ENCODE measurements at regions not wholly inside any gene's neighbourhood (a gene's known extent, or its start where the extent isn't known, plus 50 kb on each side); places are given as distances from the start of the nearest gene placed in this dataset.

GRCh38 chr9:99391937-99392594 is 170.0 kb downstream of the SEC61B start:
- in situ Hi-C loops (cut with HindIII; ENCODE audit: low sequenced_read_pairs): loop anchor here (5.0 kb wide), 1 partner anchor 45 kb away; no protein-coding TSS in a partner anchor

DNA sequence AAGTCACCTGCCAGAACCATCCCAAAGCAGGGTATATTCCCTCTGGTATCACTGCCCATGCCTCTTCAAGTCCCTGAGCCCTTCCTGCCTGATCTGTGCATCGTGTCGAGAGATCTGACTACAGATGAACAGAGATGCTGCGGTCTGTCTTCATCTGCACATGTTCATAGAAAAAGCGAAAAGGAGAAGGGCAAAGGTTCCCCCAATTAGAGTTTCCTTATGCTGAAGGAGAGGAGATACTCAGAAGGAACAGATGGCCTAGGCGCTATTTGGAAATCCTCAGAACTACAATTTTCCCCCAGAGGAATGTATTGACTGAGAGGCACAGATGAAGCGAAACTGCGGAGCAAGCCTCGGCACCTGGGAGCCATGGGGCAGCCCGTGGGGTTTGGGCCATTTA is 170.9 kb downstream of the SEC61B start:
- in situ Hi-C loops (cut with HindIII; ENCODE audit: low sequenced_read_pairs): loop anchor here (5.0 kb wide), 1 partner anchor 44 kb away; no protein-coding TSS in a partner anchor

DNA sequence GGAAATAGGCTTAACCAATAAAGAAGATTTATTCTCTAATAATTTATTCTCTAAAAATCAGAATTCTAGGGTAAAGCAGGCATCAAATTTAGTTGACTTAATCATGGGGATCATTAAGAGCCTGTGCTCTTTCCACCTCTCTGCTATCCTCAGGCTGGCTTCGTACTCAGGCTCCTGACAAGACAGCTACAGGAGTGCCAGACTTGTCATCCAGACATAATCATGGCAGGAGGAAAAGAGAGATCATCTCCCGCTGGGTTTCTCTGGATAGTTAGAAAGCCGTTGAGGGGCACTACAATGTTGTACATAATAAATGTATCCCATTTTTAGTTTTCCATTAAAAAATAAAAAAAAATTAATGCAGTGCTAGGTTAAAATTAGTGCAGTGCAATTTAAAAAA is 171.9 kb downstream of the SEC61B start:
- in situ Hi-C loops (cut with HindIII; ENCODE audit: low sequenced_read_pairs): loop anchor here (5.0 kb wide), 1 partner anchor 43 kb away; no protein-coding TSS in a partner anchor

- in situ Hi-C loops (cut with HindIII; ENCODE audit: low sequenced_read_pairs): loop anchor here (5.0 kb wide), 1 partner anchor 534 kb away; no protein-coding TSS in a partner anchor
These were observed 176.2 kb downstream of the SEC61B start for GRCh38 chr9:99398241-99398640.

GRCh38 chr9:99399474-99399873 is 177.4 kb downstream of the SEC61B start:
- in situ Hi-C loops (cut with HindIII; ENCODE audit: low sequenced_read_pairs): loop anchor here (5.0 kb wide), 1 partner anchor 533 kb away; no protein-coding TSS in a partner anchor

DNA sequence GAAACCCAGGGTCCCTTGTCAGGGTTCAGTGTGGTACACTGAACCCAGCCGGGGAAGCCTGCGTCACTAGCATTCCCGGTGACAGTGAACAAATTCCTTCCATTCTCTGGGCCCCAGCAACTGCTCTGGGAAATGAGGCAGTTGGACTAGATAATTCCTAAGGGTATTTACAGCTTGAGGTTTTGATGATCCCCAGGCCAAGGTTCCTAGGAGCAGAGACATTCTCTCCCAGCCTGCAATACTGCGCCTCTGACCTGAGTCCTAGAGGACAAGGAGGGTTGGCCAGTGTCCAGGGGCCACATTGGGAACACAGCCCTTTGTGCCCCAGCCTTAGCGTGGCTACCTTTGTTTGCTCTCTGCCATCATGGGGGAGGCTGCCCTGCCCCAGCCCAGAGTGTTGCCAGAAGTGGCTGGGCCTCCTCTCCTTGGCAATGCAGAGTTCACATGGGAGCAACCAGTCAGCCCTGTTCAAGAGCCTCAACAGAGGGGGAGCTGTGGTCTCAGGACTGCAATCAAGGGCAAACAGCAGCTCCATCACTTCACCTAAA is 178.2 kb downstream of the SEC61B start:
- in situ Hi-C loops (cut with HindIII; ENCODE audit: low sequenced_read_pairs): no loop called here

DNA sequence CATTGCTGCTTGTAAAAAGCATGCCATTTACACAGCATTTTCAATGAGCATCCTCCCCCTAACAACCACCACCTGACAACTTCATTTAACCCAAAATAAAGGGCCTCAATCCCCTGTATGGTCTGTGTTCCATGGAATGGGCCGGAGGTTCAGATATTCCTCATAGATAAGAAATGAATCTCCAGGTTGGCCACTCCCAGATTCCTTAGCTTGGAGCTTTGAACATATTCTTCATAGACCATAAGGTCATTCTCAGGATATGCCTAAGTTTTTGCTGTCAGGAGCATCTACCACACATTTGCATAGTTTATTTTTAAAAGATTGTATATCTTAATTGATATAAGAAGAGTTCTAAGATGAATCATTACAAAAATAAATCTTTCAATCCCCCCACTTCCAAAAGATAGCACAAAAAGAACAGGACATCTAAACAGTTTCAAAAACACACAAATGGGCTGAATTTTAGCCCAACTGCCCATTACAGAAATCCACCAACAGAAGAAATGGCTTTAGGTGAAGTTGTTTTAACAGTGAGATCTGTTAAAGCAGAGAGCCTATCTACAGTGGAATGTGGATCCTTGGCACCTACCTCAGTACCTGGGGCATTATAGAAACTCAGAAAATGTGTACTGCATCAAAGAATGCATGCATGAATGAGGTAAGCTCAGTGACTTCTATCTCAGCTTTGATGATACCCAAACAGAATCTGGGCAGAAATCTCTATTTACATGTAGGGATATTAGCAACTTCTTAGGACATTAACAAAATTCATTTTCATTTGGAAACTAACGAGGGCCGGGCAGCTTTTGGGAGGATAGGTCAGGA is 179.8 kb downstream of the SEC61B start:
- in situ Hi-C loops (cut with HindIII; ENCODE audit: low sequenced_read_pairs): no loop called here

GRCh38 chr9:99403371-99403770 is 181.3 kb downstream of the SEC61B start:
- in situ Hi-C loops (cut with HindIII; ENCODE audit: low sequenced_read_pairs): no loop called here

GRCh38 chr9:99405359-99405758 is 183.3 kb downstream of the SEC61B start:
- in situ Hi-C loops (cut with HindIII; ENCODE audit: low sequenced_read_pairs): no loop called here

DNA sequence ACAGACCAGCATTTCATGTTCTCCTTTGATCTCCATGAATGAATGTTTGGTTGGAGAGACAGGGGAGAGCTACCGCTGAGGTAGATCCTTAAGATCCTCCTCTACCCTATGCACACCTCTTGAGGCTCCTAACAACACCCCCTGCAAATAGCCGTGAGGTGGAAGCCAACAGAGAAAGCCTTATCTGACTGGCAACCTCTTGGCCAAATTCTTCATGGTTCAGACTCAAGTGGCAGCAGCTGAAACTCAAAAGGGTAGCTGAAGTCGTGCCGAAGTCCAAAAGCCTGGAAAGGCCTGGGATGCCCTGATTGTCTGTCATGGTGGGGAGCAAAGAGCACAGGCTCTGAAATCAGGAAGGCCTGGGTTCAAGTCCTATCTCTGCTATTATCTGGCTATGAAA is 184.9 kb downstream of the SEC61B start:
- in situ Hi-C loops (cut with HindIII; ENCODE audit: low sequenced_read_pairs): no loop called here

GRCh38 chr9:99411068-99411467 is 189.0 kb downstream of the SEC61B start:
- in situ Hi-C loops (cut with HindIII; ENCODE audit: low sequenced_read_pairs): no loop called here

- in situ Hi-C loops (cut with HindIII; ENCODE audit: low sequenced_read_pairs): no loop called here
These were observed 189.5 kb downstream of the SEC61B start for GRCh38 chr9:99411479-99412115.

GRCh38 chr9:99412606-99413005 is 190.5 kb downstream of the SEC61B start:
- in situ Hi-C loops (cut with HindIII; ENCODE audit: low sequenced_read_pairs): no loop called here

DNA sequence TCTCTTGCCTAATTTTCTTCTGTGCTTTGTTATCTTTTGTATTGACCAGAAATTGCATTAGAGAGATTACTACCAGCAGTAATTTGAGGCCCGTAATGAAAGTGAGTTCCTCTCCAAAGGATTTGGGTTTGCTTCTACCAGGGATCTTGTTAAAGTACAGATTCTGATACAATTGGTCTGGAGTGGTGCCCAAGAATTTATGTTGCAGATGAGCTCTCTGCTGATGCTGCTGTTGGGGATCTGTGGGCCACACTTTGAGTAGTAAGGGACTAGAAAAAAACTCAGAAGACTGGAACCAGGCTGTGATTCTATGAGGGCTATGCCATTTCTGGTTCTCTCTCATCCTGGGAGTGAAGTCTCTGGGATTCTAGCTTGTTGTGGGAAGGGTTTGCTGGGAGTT is 192.2 kb downstream of the SEC61B start:
- in situ Hi-C loops (cut with HindIII; ENCODE audit: low sequenced_read_pairs): no loop called here

- in situ Hi-C loops (cut with HindIII; ENCODE audit: low sequenced_read_pairs): no loop called here
These were observed 193.5 kb downstream of the SEC61B start for GRCh38 chr9:99415606-99416005.

DNA sequence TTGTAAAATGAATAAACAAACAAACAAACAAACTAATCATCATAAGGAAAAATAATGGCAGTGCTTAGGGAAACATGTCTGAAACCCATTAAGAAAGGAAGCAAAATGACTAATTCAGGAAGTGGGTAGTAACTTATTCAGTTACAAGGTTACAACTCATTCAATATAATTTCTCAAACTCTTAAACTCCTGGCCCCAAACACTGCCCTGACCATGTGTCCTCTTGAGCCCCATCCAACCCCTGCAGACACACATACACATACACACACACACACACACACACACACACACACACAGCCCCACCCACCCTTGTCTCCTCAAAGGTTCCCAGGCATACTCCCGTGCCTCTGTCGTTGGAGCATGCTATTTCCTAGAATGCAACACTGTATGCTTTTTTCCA is 193.9 kb downstream of the SEC61B start:
- in situ Hi-C loops (cut with HindIII; ENCODE audit: low sequenced_read_pairs): no loop called here

DNA sequence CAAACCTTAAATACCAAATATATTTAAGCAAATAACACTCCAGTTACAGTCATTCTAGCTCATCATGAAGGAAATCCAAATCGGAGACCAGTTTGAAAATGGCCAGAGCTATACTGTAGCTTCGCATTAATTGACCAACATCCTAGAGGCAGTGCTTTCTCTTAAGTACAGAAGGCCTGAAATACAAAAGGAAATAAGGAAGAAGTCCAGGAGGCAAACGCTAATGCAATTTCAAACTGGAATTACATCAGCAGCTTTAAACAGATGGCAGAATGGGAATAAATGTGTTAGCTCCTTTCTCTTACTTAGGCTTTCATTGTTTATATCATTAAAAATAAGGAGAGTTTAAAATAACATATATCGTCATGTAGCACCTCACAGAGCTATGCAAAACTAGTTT is 197.0 kb downstream of the SEC61B start:
- in situ Hi-C loops (cut with HindIII; ENCODE audit: low sequenced_read_pairs): no loop called here

- in situ Hi-C loops (cut with HindIII; ENCODE audit: low sequenced_read_pairs): no loop called here
These were observed 199.3 kb downstream of the SEC61B start for GRCh38 chr9:99421369-99421768.

DNA sequence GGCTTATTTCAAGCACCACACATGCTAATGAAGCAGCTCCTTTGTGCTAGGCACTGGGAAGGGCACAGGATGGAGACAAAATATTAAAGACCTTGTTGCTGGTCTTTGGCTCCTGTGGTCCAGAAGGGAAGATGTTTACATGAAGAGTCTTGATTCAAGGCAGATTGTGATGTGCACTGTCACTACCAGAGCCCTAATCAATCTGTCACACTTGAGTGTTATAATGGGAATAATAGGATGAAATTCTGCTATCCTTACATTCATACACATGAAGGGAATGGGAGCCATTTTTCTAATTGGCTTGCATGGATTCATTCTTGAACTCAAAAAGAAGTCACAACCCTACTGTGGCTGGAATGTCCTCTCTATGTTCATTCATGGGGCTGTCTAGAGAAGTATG is 203.0 kb downstream of the SEC61B start:
- in situ Hi-C loops (cut with HindIII; ENCODE audit: low sequenced_read_pairs): no loop called here

- in situ Hi-C loops (cut with HindIII; ENCODE audit: low sequenced_read_pairs): no loop called here
These were observed 204.1 kb downstream of the SEC61B start for GRCh38 chr9:99425923-99426842.

Data from endothelial cell of hepatic sinusoid (primary cell).